ENCODE measurements at regions not wholly inside any gene's neighbourhood (a gene's known extent, or its start where the extent isn't known, plus 50 kb on each side); places are given as distances from the start of the nearest gene placed in this dataset.
"Not testable (repeated sequence)": the region's sequence is repeated elsewhere in the genome, so short reads cannot be mapped to it uniquely, and the experiment has no call there.

GRCh38 chr1:121551491-121551890, 366.7 kb downstream of the SRGAP2C start:
- H3K4me1 ChIP-seq (replicated peaks in 1 of 2); H3K27ac ChIP-seq; H3K4me3 ChIP-seq; in situ Hi-C loops (cut with MboI; ENCODE audit: low pct_unique_long_range_greater_than_20kb in 2 of 9, low sequenced_read_pairs in 9 of 9, unreplicated experiment in 9 of 9); ATAC-seq (replicated peaks in 6 of 8): not testable (repeated sequence)
- WGBS, 10 experiments: 0 to 94% (median 87%) methylated on average over 1 to 2 of the region's 2 CpGs

DNA sequence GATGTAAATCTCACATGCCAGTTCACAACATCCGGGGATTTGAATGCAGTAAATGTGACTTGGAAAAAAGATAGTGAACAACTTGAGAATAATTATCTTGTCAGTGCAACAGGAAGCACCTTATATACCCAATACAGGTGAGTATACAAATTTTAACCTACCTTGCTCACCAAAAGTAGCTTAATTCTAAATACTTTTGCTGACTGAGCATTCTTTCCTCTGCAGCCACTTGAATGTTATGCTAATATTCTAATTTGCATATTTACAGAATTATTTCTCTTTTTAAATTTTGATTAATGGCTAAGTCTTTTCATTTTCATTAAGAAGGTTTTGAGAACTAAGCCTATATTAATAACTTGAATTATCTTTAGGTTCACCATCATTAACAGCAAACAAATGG, 371.8 kb downstream of the SRGAP2C start:
- H3K4me3 ChIP-seq; ATAC-seq (replicated peaks in 6 of 8); H3K27ac ChIP-seq; H3K4me1 ChIP-seq (replicated peaks in 1 of 2); in situ Hi-C loops (cut with MboI; ENCODE audit: low pct_unique_long_range_greater_than_20kb in 2 of 9, low sequenced_read_pairs in 9 of 9, unreplicated experiment in 9 of 9): not testable (repeated sequence)
- 33 to 100% (median 60%) methylated on average over 1 of the region's 1 CpG; no CpG with 5 or more reads in 3 of the 10 experiments for WGBS, 10 experiments

DNA sequence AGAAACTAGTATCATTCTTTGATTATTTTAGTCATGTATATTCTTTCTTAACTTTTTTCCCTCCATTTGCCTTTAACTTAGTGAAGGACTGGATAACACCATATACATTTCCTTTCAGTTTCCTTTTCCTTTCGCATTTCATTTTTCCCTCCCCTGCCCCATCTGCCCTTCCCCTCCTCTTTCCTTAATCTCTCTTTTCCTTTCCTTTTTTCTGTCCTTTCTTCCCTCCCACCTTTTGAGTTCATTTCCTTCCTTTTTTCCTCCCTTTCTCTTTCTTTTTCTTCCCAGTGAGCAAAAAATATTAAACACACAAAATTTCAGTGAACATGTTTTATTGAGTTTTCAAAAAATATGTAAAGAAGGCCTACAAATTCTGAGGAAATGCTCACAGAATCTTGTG, 373.3 kb downstream of the SRGAP2C start:
- in situ Hi-C loops (cut with MboI; ENCODE audit: low pct_unique_long_range_greater_than_20kb in 2 of 9, low sequenced_read_pairs in 9 of 9, unreplicated experiment in 9 of 9); H3K4me1 ChIP-seq (replicated peaks in 1 of 2); H3K27ac ChIP-seq; H3K4me3 ChIP-seq: not testable (repeated sequence)
- WGBS, 10 experiments: 50 to 100% (median 88%) methylated on average over 1 of the region's 1 CpG; no CpG with 5 or more reads in 3 of the 10 experiments
- ATAC-seq (replicated peaks in 6 of 8): peak in 1 of 8 experiments; percentile 16

DNA sequence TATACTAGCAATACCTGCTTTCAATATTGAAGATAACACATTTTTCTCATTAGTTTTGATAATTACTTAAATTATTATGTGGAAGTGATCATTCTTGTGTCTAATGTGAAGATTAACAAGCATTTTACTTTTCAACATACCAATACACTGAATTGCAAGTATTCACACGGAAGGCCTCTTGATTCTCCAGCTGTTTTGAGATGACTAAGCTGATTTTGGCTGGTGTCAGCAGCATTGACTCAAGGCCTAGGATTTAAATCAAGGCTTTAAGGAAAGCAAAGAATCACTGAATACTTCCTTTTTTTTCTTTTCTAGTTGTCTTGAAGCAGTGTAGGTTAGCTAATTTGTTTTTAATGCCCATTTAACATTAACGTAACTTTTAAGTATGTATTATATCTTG, 373.7 kb downstream of the SRGAP2C start:
- Histone ChIP-seq H3K4me3 (no peak overlapping the region), H3K4me1 (replicated peaks in 1 of 2) (no peaks in the 10 kb centered on the region), H3K27ac (no peak overlapping the region)
- in situ Hi-C loops (cut with MboI; ENCODE audit: low pct_unique_long_range_greater_than_20kb in 2 of 9, low sequenced_read_pairs in 9 of 9, unreplicated experiment in 9 of 9): no loop called here
- peak in 2 of 8 experiments; percentile 97 for ATAC-seq (replicated peaks in 6 of 8)
- 14 to 80% (median 50%) methylated on average over 1 to 2 of the region's 2 CpGs for WGBS, 10 experiments

DNA sequence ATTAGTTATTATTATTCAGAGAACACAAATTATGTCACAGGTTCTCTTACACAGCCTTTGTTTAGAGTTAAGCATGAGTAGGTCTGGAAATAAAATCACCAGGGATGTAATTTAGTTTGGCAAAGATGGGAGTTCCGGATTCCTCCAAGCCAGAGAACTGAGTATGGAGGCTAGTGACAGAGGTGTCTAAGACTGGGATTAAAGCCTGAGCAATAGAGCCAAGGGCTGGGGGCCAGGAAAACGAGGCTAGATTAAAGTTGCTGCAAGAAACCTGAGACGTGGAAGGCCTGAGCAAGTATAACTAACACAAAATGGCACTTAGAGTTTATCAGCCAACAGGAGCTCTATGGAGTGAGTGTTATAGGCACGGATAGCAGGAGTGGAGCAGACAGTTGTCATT, 381.6 kb downstream of the SRGAP2C start:
- 40 to 100% (median 77%) methylated on average over 1 to 4 of the region's 4 CpGs; no CpG with 5 or more reads in 3 of the 10 experiments for WGBS, 10 experiments
- Histone ChIP-seq H3K4me1 (replicated peaks in 1 of 2) (no peaks in the 10 kb centered on the region), H3K4me3 (no peak overlapping the region), H3K27ac (no peak overlapping the region)
- ATAC-seq (replicated peaks in 6 of 8): no peak
- in situ Hi-C loops (cut with MboI; ENCODE audit: low pct_unique_long_range_greater_than_20kb in 2 of 9, low sequenced_read_pairs in 9 of 9, unreplicated experiment in 9 of 9): no loop called here

- H3K4me1 ChIP-seq (replicated peaks in 1 of 2): no peaks in the 10 kb centered on the region
- H3K27ac ChIP-seq: no peak overlapping the region
- 11 to 100% (median 84%) methylated on average over 1 of the region's 1 CpG; no CpG with 5 or more reads in 2 of the 10 experiments for WGBS, 10 experiments
- ATAC-seq (replicated peaks in 6 of 8): no peak
- in situ Hi-C loops (cut with MboI; ENCODE audit: low pct_unique_long_range_greater_than_20kb in 2 of 9, low sequenced_read_pairs in 9 of 9, unreplicated experiment in 9 of 9): no loop called here
- no peak overlapping the region for H3K4me3 ChIP-seq
These were observed 384.7 kb downstream of the SRGAP2C start for GRCh38 chr1:121569428-121569827.

DNA sequence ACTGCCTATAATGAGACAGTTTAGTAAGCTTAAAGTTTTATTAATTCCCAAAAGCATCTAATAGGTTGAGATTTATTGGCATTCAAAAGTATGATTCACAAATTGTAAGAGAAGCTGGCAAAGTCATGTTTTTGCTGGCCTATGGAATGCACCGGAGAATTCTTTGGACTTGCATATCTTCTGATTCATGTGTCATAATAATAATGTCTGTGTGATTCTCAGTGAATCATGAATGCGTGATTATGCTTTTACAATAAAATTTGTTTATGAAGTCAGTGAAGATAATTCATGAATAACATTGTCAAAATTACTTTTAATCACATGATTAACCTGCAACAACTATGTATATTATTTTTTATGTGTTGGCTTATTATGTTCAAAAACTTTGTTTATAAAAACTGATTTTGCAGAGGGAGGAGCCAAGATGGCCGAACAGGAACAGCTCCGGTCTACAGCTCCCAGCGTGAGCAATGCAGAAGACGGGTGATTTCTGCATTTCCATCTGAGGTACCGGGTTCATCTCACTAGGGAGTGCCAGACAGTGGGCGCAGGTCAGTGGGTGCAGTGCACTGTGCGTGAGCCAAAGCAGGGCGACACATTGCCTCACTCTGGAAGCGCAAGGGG, 389.2 kb downstream of the SRGAP2C start:
- ATAC-seq (replicated peaks in 6 of 8): peak in 2 of 8 experiments; percentile 15 to 60
- H3K4me3 ChIP-seq; in situ Hi-C loops (cut with MboI; ENCODE audit: low pct_unique_long_range_greater_than_20kb in 2 of 9, low sequenced_read_pairs in 9 of 9, unreplicated experiment in 9 of 9); H3K4me1 ChIP-seq (replicated peaks in 1 of 2); H3K27ac ChIP-seq: not testable (repeated sequence)
- WGBS, 10 experiments: 0 to 100% (median 86%) methylated on average over 1 to 6 of the region's 11 CpGs

DNA sequence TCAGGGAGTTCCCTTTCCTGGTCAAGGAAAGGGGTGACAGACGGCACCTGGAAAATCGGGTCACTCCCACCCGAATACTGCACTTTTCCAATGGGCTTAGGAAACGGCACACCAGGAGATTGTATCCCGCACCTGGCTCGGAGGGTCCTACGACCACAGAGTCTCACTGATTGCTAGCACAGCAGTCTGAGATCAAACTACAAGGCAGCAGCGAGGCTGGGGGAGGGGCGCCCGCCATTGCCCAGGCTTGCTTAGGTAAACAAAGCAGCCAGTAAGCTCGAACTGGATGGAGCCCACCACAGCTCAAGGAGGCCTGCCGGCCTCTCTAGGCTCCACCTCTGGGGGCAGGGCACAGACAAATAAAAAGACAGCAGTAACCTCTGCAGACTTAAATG, 389.7 kb downstream of the SRGAP2C start:
- in situ Hi-C loops (cut with MboI; ENCODE audit: low pct_unique_long_range_greater_than_20kb in 2 of 9, low sequenced_read_pairs in 9 of 9, unreplicated experiment in 9 of 9); H3K4me3 ChIP-seq; H3K4me1 ChIP-seq (replicated peaks in 1 of 2); H3K27ac ChIP-seq; ATAC-seq (replicated peaks in 6 of 8): not testable (repeated sequence)
- WGBS, 10 experiments: 70 to 80% methylated on average over 1 to 4 of the region's 12 CpGs; no CpG with 5 or more reads in 8 of the 10 experiments

GRCh38 chr1:121582898-121583297, 398.1 kb downstream of the SRGAP2C start:
- H3K27ac ChIP-seq; ATAC-seq (replicated peaks in 6 of 8); H3K4me3 ChIP-seq; in situ Hi-C loops (cut with MboI; ENCODE audit: low pct_unique_long_range_greater_than_20kb in 2 of 9, low sequenced_read_pairs in 9 of 9, unreplicated experiment in 9 of 9); H3K4me1 ChIP-seq (replicated peaks in 1 of 2): not testable (repeated sequence)

- no peak overlapping the region for H3K4me3 ChIP-seq
- H3K4me1 ChIP-seq (replicated peaks in 1 of 2): no peaks in the 10 kb centered on the region
- ATAC-seq (replicated peaks in 6 of 8): no peak
- in situ Hi-C loops (cut with MboI; ENCODE audit: low pct_unique_long_range_greater_than_20kb in 2 of 9, low sequenced_read_pairs in 9 of 9, unreplicated experiment in 9 of 9): no loop called here
- 61 to 100% (median 73%) methylated on average over 1 to 15 of the region's 15 CpGs; no CpG with 5 or more reads in 2 of the 10 experiments for WGBS, 10 experiments
- H3K27ac ChIP-seq: no peak overlapping the region
These were observed 401.8 kb downstream of the SRGAP2C start for GRCh38 chr1:121586369-121587229.

DNA sequence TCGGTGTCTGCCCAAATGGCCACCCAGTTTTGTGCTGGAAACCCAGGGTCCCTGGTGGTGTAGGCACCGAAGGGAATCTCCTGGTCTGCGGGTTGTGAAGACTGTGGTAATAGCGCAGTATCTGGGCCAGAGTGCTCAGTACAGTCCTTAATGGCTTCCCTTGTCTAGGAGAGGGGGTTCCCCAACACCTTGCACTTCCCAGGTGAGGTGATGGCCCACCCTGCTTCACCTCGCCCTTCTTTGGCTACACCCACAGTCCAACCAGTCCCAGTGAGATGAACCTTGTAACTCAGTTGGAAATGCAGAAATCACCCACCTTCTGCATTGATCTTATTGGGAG, 402.4 kb downstream of the SRGAP2C start:
- 40 to 100% (median 92%) methylated on average over 1 to 4 of the region's 5 CpGs; no CpG with 5 or more reads in 6 of the 10 experiments for WGBS, 10 experiments
- Histone ChIP-seq H3K4me1 (replicated peaks in 1 of 2) (no peaks in the 10 kb centered on the region), H3K27ac (no peak overlapping the region), H3K4me3 (no peak overlapping the region)
- in situ Hi-C loops (cut with MboI; ENCODE audit: low pct_unique_long_range_greater_than_20kb in 2 of 9, low sequenced_read_pairs in 9 of 9, unreplicated experiment in 9 of 9): no loop called here
- no peak for ATAC-seq (replicated peaks in 6 of 8)

- Histone ChIP-seq H3K4me3 (no peak overlapping the region), H3K4me1 (replicated peaks in 1 of 2) (no peaks in the 10 kb centered on the region), H3K27ac (no peak overlapping the region)
- ATAC-seq (replicated peaks in 6 of 8): no peak
- in situ Hi-C loops (cut with MboI; ENCODE audit: low pct_unique_long_range_greater_than_20kb in 2 of 9, low sequenced_read_pairs in 9 of 9, unreplicated experiment in 9 of 9): no loop called here
These were observed 403.0 kb downstream of the SRGAP2C start for GRCh38 chr1:121587777-121588176.

DNA sequence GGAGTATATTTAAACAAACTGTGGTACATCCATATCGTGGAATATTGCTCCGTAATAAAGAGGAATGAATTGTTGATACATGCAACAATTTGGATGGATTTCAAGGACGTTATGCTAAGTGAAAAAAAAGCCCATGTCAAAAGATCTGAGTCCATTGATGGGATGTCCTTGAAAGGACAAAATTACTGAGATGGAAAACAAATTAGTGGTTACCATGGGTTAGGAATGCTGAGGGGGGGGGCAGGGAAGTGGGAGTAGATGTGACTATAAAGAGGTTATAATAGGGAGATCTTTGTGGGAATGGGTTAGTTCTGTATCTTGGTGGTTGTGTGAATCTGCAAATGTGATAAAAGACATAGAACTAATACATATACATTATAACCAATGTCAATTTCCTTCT, 409.3 kb downstream of the SRGAP2C start:
- ATAC-seq (replicated peaks in 6 of 8): no peak
- Histone ChIP-seq H3K4me1 (replicated peaks in 1 of 2) (no peaks in the 10 kb centered on the region), H3K4me3 (no peak overlapping the region), H3K27ac (no peak overlapping the region)
- in situ Hi-C loops (cut with MboI; ENCODE audit: low pct_unique_long_range_greater_than_20kb in 2 of 9, low sequenced_read_pairs in 9 of 9, unreplicated experiment in 9 of 9): no loop called here
- 0 to 100% (median 54%) methylated on average over 1 to 3 of the region's 3 CpGs; no CpG with 5 or more reads in 2 of the 10 experiments for WGBS, 10 experiments

DNA sequence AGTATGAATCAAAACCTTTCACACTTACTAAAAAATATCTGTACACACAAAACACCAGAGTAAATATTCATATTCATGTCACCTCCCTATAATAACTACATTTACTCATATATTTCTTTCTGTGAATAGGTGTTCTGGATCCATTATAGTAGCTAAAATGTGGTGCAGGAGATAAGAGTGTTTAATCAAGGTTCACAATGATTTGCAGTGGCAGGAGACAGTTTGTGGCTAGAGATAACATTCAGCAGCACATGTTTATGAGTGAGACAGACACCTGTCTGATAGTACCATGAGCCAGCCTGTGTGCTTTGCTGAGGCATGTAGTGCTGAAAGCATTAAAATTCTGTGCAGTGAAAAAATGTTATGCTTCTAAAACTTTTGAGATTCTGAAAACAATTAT, 410.3 kb downstream of the SRGAP2C start:
- Histone ChIP-seq H3K4me1 (replicated peaks in 1 of 2) (no peaks in the 10 kb centered on the region), H3K27ac (no peak overlapping the region), H3K4me3 (no peak overlapping the region)
- in situ Hi-C loops (cut with MboI; ENCODE audit: low pct_unique_long_range_greater_than_20kb in 2 of 9, low sequenced_read_pairs in 9 of 9, unreplicated experiment in 9 of 9): no loop called here
- no peak for ATAC-seq (replicated peaks in 6 of 8)
